MCF 10A (cell line): ENCODE measurements at regions not wholly inside any gene's neighbourhood (a gene's known extent, or its start where the extent isn't known, plus 50 kb on each side); places are given as distances from the start of the nearest gene placed in this dataset.

Source experiments
- BruUV-seq: library from RNA; stranded (reverse); fragments of 400-500 nt; replicated peaks from 2 replicates; lab custom pipeline; 2021; lab: Mats Ljungman, UMichigan
- CTCF ChIA-PET: fragments of 300-600 bp; sonication (Branson Sonifier 250); formaldehyde crosslinking; extraction: SDS; loops from one replicate; lab custom pipeline; 2021; ENCODE audit warnings: antibody characterized with exemption, inconsistent platforms; lab: Yijun Ruan, JAX
- POLR2A ChIA-PET: fragments of 300-600, 350-650 bp; sonication (Branson Sonifier 250); formaldehyde crosslinking; extraction: SDS; loops from one replicate; lab custom pipeline; 2020; ENCODE audit warnings: antibody characterized with exemption, inconsistent platforms; lab: Yijun Ruan, JAX
- DNase-seq: peaks from one replicate; pipeline ENCODE4 v3.0.0-alpha.2; 2018; ENCODE audit not compliant: unreplicated experiment
- H3K27ac Mint-ChIP-seq: one replicate; pipeline ENCODE4 v1.8.0; 2022; ENCODE audit warnings: mild to moderate bottlenecking, low read depth, mixed read lengths; ENCODE audit not compliant: unreplicated experiment
- H3K27me3 Mint-ChIP-seq: one replicate; pipeline ENCODE4 v1.8.0; 2022; ENCODE audit warnings: mixed read lengths; ENCODE audit not compliant: insufficient read depth, unreplicated experiment
- H3K36me3 Mint-ChIP-seq: one replicate; pipeline ENCODE4 v1.8.0; 2022; ENCODE audit warnings: mild to moderate bottlenecking, moderate library complexity, mixed read lengths; ENCODE audit not compliant: insufficient read depth, unreplicated experiment
- H3K4me1 Mint-ChIP-seq: one replicate; pipeline ENCODE4 v1.8.0; 2022; ENCODE audit warnings: mixed read lengths; ENCODE audit not compliant: insufficient read depth, unreplicated experiment
- H3K4me3 Mint-ChIP-seq: one replicate; pipeline ENCODE4 v1.8.0; 2022; ENCODE audit warnings: mild to moderate bottlenecking, moderate library complexity, mixed read lengths; ENCODE audit not compliant: unreplicated experiment
- H3K9me3 Mint-ChIP-seq: one replicate; pipeline ENCODE4 v1.8.0; 2022; ENCODE audit warnings: mixed read lengths; ENCODE audit not compliant: unreplicated experiment
- CTCF ChIP-seq: fragments of 200-600 bp; IDR thresholded peaks from one replicate; pipeline ENCODE4 v1.8.0; 2022; ENCODE audit warnings: antibody characterized with exemption, mild to moderate bottlenecking; ENCODE audit not compliant: unreplicated experiment
- intact Hi-C: fragments of 100-400 bp; cut with micrococcal nuclease; formaldehyde crosslinking; loops from 2 replicates; pipeline ENCODE4 v1.14.1; 2022

GRCh38 chr10:3619241-3619640 lies 165.8 kb downstream of the KLF6 start:
- no peaks in the 10 kb centered on the region for H3K27me3 Mint-ChIP-seq
- TF ChIP-seq CTCF, result no peak
- ChIA-PET CTCF (interaction anchor here (0.8 kb wide), 1 partner anchor 55 kb away, joined by 3 read pairs; no protein-coding TSS in a partner anchor), POLR2A (no interaction called here)
- H3K9me3 Mint-ChIP-seq, result peaks cover 11% of the 10 kb centered on the region
- intact Hi-C loops, result no loop called here
- H3K4me1 Mint-ChIP-seq, result peaks cover 6% of the 10 kb centered on the region
- H3K27ac Mint-ChIP-seq, result no peak overlapping the region
- no peak for DNase-seq
- BruUV-seq, result no TSS peak
- no peaks in the 10 kb centered on the region for H3K36me3 Mint-ChIP-seq
- H3K4me3 Mint-ChIP-seq, result no peak overlapping the region

- H3K4me3 Mint-ChIP-seq, result no peak overlapping the region
- no TSS peak for BruUV-seq
- no peak for DNase-seq
- no peak for TF ChIP-seq CTCF
- no peaks in the 10 kb centered on the region for H3K4me1 Mint-ChIP-seq
- POLR2A ChIA-PET, result interaction anchor here (1.5 kb wide), 1 partner anchor 10 kb away, joined by 4 read pairs; no protein-coding TSS in a partner anchor
- no peaks in the 10 kb centered on the region for H3K27me3 Mint-ChIP-seq
- CTCF ChIA-PET, result no interaction called here
- peaks cover 11% of the 10 kb centered on the region for H3K9me3 Mint-ChIP-seq
- H3K36me3 Mint-ChIP-seq, result no peaks in the 10 kb centered on the region
- intact Hi-C loops, result no loop called here
- no peak overlapping the region for H3K27ac Mint-ChIP-seq
Measured at GRCh38 chr10:3616880-3617279, 168.1 kb downstream of the KLF6 start.

GRCh38 chr10:3613318-3613717 lies 171.7 kb downstream of the KLF6 start:
- intact Hi-C loops, result no loop called here

More at GRCh38 chr10:3613318-3613717, 171.7 kb downstream of the KLF6 start:
- no peak for TF ChIP-seq CTCF
- H3K36me3 Mint-ChIP-seq, result no peaks in the 10 kb centered on the region
- peaks cover 9% of the 10 kb centered on the region for H3K9me3 Mint-ChIP-seq
- no peaks in the 10 kb centered on the region for H3K4me1 Mint-ChIP-seq
- ChIA-PET POLR2A (interaction anchor here (0.6 to 1.4 kb wide), 5 partner anchors 10 to 151 kb away, joined by 3 to 4 read pairs (median 3); no protein-coding TSS in a partner anchor), CTCF (interaction anchor here (0.6 kb wide), 1 partner anchor 644 kb away, joined by 4 read pairs; no protein-coding TSS in a partner anchor)
- H3K27me3 Mint-ChIP-seq, result no peaks in the 10 kb centered on the region
- H3K27ac Mint-ChIP-seq, result no peak overlapping the region
- H3K4me3 Mint-ChIP-seq, result no peak overlapping the region
- BruUV-seq, result no TSS peak
- no peak for DNase-seq
